Ascending aorta (tissue), 2 donors: ENCODE measurements at regions not wholly inside any gene's neighbourhood (a gene's known extent, or its start where the extent isn't known, plus 50 kb on each side); places are given as distances from the start of the nearest gene placed in this dataset.

Experiments used
- DNase-seq, 2 donors: peaks; one replicate each; pipeline ENCODE4 v3.0.0-alpha.2; 2019; ENCODE audit warnings: low spot score in 2 of 2
- H3K27ac ChIP-seq, 2 donors: fragments of 200-600 bp; sonication (generic); one replicate each; pipeline ENCODE4 v1.5.1; 2016 to 2017; ENCODE audit warnings: mild to moderate bottlenecking in 1 of 2
- H3K27me3 ChIP-seq: fragments of 200-600 bp; sonication (generic); one replicate; pipeline ENCODE4 v1.5.1; 2017
- H3K36me3 ChIP-seq, 2 donors: fragments of 200-600 bp; sonication (generic); one replicate each; pipeline ENCODE4 v1.5.1; 2016
- H3K4me1 ChIP-seq, 2 donors: fragments of 200-600 bp; sonication (generic); one replicate each; pipeline ENCODE4 v1.5.1; 2016 to 2017; ENCODE audit warnings: mild to moderate bottlenecking in 1 of 2
- H3K4me3 ChIP-seq, 2 donors: fragments of 200-600 bp; sonication (generic); one replicate each; pipeline ENCODE4 v1.5.1; 2016 to 2017; ENCODE audit warnings: mild to moderate bottlenecking in 1 of 2
- H3K9me3 ChIP-seq, 2 donors: fragments of 200-600 bp; sonication (generic); one replicate each; pipeline ENCODE4 v1.5.1; 2016
- intact Hi-C: fragments of 100-400 bp; cut with DNase I; formaldehyde crosslinking; loops from one replicate; pipeline ENCODE4 v1.15.1; 2023
- TF ChIP-seq, protein P1 (sequence below), 3 experiments: fragments of 200-600 bp in 2 of 3; fragments of 450-650 bp in 1 of 3; sonication (generic) in 2 of 3; IDR thresholded peaks; one replicate each; pipeline ENCODE4 v1.5.1; 2016 to 2019; ENCODE audit warnings: antibody characterized with exemption in 3 of 3, mild to moderate bottlenecking in 1 of 3, moderate library complexity in 1 of 3

GRCh38 chr19:31706131-31706530 is 356.9 kb upstream of the TSHZ3 start:
- H3K4me1 ChIP-seq, result no peaks in the 10 kb centered on the region
- no peak overlapping the region for H3K27ac ChIP-seq
- H3K4me3 ChIP-seq, result no peak overlapping the region
- no peaks in the 10 kb centered on the region for H3K36me3 ChIP-seq
- H3K9me3 ChIP-seq, result peaks cover 0 to 3% of the 10 kb centered on the region in 2 donors
- intact Hi-C loops, result no loop called here
- TF ChIP-seq, protein P1, sequence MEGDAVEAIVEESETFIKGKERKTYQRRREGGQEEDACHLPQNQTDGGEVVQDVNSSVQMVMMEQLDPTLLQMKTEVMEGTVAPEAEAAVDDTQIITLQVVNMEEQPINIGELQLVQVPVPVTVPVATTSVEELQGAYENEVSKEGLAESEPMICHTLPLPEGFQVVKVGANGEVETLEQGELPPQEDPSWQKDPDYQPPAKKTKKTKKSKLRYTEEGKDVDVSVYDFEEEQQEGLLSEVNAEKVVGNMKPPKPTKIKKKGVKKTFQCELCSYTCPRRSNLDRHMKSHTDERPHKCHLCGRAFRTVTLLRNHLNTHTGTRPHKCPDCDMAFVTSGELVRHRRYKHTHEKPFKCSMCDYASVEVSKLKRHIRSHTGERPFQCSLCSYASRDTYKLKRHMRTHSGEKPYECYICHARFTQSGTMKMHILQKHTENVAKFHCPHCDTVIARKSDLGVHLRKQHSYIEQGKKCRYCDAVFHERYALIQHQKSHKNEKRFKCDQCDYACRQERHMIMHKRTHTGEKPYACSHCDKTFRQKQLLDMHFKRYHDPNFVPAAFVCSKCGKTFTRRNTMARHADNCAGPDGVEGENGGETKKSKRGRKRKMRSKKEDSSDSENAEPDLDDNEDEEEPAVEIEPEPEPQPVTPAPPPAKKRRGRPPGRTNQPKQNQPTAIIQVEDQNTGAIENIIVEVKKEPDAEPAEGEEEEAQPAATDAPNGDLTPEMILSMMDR (IDR thresholded peaks at IDR 0.05), result no peak
- H3K27me3 ChIP-seq, result no peaks in the 10 kb centered on the region
- no peak for DNase-seq

GRCh38 chr19:31706691-31707620 is 357.7 kb upstream of the TSHZ3 start:
- Histone ChIP-seq H3K36me3 (no peaks in the 10 kb centered on the region), H3K27me3 (no peaks in the 10 kb centered on the region), H3K27ac (no peak overlapping the region), H3K4me3 (no peak overlapping the region), H3K9me3 (peaks cover 0 to 3% of the 10 kb centered on the region in 2 donors), H3K4me1 (no peaks in the 10 kb centered on the region)
- DNase-seq, result no peak
- intact Hi-C loops, result no loop called here
- TF ChIP-seq, protein P1 (IDR thresholded peaks at IDR 0.05), result no peak

GRCh38 chr19:31708520-31708919 is 359.3 kb upstream of the TSHZ3 start:
- no peaks in the 10 kb centered on the region for H3K36me3 ChIP-seq
- no peaks in the 10 kb centered on the region for H3K27me3 ChIP-seq
- intact Hi-C loops, result no loop called here
- H3K27ac ChIP-seq, result no peak overlapping the region
- no peak overlapping the region for H3K4me3 ChIP-seq
- DNase-seq, result no peak
- no peaks in the 10 kb centered on the region for H3K9me3 ChIP-seq
- no peaks in the 10 kb centered on the region for H3K4me1 ChIP-seq
- TF ChIP-seq, protein P1 (IDR thresholded peaks at IDR 0.05), result no peak

DNA sequence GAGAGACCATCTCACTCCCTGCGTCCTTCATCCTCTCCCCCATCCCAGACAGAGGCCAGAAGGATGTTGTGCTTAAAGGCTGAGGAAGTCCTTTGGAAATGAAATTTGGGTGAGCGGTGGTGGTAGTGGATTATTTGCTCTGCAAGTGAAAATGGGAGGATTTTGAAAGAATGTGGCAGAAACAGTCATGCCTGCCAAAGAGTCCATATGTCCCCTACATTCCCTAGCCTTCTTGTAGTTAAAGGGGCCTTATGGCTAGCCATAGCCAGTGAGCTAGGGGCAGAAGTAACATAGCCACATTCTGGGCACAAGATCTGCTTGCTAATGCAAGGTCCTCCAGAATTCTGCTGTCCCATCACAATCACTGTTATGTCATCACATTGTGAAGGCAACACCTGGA is 360.2 kb upstream of the TSHZ3 start:
- DNase-seq, result no peak
- Histone ChIP-seq H3K4me1 (no peaks in the 10 kb centered on the region), H3K36me3 (no peaks in the 10 kb centered on the region), H3K27me3 (no peaks in the 10 kb centered on the region), H3K27ac (no peak overlapping the region), H3K9me3 (no peaks in the 10 kb centered on the region), H3K4me3 (no peak overlapping the region)
- TF ChIP-seq, protein P1 (IDR thresholded peaks at IDR 0.05), result no peak
- intact Hi-C loops, result no loop called here

- no peaks in the 10 kb centered on the region for H3K27me3 ChIP-seq
- intact Hi-C loops, result no loop called here
- DNase-seq, result no peak
- H3K27ac ChIP-seq, result no peak overlapping the region
- no peaks in the 10 kb centered on the region for H3K9me3 ChIP-seq
- TF ChIP-seq, protein P1 (IDR thresholded peaks at IDR 0.05), result no peak
- no peaks in the 10 kb centered on the region for H3K36me3 ChIP-seq
- no peak overlapping the region for H3K4me3 ChIP-seq
- H3K4me1 ChIP-seq, result no peaks in the 10 kb centered on the region
Observed at GRCh38 chr19:31715249-31715945, 366.2 kb upstream of the TSHZ3 start.
